Neural cell (in vitro differentiated cells): ENCODE measurements at regions not wholly inside any gene's neighbourhood (a gene's known extent, or its start where the extent isn't known, plus 50 kb on each side); places are given as distances from the start of the nearest gene placed in this dataset.

Experiments
- EZH2 ChIP-seq: fragments of 200-600, 300-800 bp; shearing (Covaris generic), sonication (generic); IDR thresholded peaks from 2 replicates; pipeline ENCODE4 v1.6.1; 2014; ENCODE audit warnings: antibody characterized with exemption, low read length, borderline replicate concordance, mild to moderate bottlenecking; ENCODE audit not compliant: insufficient read depth, poor library complexity, severe bottlenecking
- MXI1 ChIP-seq: fragments of 450-650 bp; conservative IDR thresholded peaks from 2 replicates; pipeline ENCODE4 v1.6.1; 2014; ENCODE audit warnings: antibody characterized with exemption, mild to moderate bottlenecking; ENCODE audit not compliant: poor library complexity, severe bottlenecking
- TF ChIP-seq, protein P1 (sequence below): fragments of 450-650 bp; IDR thresholded peaks from 2 replicates; pipeline ENCODE4 v1.5.1; 2014; ENCODE audit warnings: antibody characterized with exemption, mild to moderate bottlenecking, moderate library complexity; ENCODE audit not compliant: poor library complexity, severe bottlenecking

DNA sequence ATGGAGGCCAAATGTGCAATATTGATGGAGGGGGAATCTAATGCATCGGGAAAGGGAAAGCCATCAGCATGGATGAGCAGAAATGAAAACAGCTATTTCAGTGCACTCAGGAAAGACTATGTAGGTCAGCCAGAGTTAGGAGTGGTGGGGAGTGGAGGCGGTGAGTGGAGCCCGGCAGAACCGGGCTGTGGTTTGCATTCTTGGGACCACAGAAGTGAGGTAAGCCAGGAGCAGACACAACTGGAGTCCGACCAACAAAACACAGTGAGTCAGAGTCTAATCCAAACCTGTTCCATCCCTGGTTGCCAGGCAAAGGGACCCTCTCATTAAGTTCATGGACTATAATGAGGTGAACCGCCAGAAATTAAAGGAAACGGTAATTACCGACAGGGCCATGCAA lies 61.1 kb upstream of the RAB12 start:
- TF ChIP-seq, protein P1, sequence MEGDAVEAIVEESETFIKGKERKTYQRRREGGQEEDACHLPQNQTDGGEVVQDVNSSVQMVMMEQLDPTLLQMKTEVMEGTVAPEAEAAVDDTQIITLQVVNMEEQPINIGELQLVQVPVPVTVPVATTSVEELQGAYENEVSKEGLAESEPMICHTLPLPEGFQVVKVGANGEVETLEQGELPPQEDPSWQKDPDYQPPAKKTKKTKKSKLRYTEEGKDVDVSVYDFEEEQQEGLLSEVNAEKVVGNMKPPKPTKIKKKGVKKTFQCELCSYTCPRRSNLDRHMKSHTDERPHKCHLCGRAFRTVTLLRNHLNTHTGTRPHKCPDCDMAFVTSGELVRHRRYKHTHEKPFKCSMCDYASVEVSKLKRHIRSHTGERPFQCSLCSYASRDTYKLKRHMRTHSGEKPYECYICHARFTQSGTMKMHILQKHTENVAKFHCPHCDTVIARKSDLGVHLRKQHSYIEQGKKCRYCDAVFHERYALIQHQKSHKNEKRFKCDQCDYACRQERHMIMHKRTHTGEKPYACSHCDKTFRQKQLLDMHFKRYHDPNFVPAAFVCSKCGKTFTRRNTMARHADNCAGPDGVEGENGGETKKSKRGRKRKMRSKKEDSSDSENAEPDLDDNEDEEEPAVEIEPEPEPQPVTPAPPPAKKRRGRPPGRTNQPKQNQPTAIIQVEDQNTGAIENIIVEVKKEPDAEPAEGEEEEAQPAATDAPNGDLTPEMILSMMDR, result no peak
- TF ChIP-seq EZH2, result no peak
- no peak for TF ChIP-seq MXI1
